Hepatocyte (in vitro differentiated cells): ENCODE measurements at regions not wholly inside any gene's neighbourhood (a gene's known extent, or its start where the extent isn't known, plus 50 kb on each side); places are given as distances from the start of the nearest gene placed in this dataset.

Experiments
- CTCF ChIP-seq: fragments of 200-600 bp; sonication (generic); IDR thresholded peaks from 2 replicates; pipeline ENCODE4 v1.5.1; 2016; ENCODE audit warnings: antibody characterized with exemption, mild to moderate bottlenecking; ENCODE audit not compliant: poor library complexity
- EZH2 ChIP-seq: fragments of 200-600 bp; sonication (generic); IDR thresholded peaks from 2 replicates; pipeline ENCODE4 v1.6.1; 2016; ENCODE audit warnings: antibody characterized with exemption, mild to moderate bottlenecking, borderline replicate concordance

DNA sequence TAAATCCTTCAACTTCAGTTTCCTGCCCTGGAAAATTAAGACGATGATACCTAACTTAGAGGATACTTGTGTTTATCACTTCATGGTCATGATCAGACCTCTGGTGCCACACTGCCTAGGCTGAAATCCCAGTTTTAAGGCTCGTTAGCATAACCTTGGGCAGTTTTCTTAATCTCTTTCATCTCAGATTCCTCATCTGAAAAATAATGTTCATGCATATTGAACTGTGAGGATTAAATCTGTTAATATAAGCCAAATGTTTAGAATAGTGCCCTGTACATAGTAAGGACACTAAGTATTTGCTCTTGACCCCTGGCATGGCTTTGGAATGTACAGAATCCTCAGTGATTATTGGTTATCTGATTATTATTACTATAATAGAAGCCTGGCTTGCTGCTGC is 79.7 kb downstream of the OGFRL1 start:
- TF ChIP-seq CTCF (no peak), EZH2 (no peak)
